GM19240 (cell line): ENCODE measurements at regions not wholly inside any gene's neighbourhood (a gene's known extent, or its start where the extent isn't known, plus 50 kb on each side); places are given as distances from the start of the nearest gene placed in this dataset.

Experiments
- DNase-seq: peaks from one replicate; pipeline ENCODE4 v3.0.0; 2011; ENCODE audit warnings: low spot score; ENCODE audit not compliant: insufficient read length

DNA sequence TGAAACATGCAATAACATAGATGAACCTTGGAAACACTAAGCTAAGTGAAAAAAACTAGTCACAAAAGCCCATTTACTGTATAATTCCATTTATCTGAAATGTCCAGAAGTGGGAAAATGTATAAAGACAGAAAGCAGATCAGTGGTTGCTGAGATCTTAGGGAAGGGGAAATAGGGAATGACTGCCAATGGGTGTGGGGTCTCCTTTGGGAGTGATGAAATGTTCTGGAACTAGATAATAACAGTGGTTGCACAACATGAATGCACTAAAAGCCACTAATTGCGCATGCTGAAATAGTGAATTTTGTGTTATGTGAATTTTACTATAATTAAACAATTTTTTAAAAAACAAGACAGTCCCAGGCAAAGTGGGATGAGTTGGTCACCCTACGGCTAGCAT, 472.8 kb downstream of the CCDC171 start:
- no peak for DNase-seq

DNA sequence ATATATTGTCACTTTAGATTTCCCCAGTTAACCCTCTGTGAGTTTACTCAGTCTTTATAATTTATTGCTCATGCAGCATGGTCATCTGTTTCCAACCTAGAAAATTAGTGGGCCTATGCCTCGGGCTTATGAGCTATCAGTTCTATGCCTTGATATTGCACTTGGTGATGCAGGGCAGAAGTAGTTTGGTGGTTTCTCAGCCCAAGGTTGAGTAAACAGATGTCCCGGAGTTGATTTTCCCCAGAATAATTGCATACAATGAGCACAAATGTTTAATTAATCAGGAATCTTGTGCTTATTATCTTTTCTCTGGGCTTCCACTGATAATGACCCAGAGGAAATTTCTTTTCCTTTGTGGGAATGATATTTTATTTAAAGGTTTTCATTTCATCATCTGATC, 474.0 kb downstream of the CCDC171 start:
- no peak for DNase-seq

DNA sequence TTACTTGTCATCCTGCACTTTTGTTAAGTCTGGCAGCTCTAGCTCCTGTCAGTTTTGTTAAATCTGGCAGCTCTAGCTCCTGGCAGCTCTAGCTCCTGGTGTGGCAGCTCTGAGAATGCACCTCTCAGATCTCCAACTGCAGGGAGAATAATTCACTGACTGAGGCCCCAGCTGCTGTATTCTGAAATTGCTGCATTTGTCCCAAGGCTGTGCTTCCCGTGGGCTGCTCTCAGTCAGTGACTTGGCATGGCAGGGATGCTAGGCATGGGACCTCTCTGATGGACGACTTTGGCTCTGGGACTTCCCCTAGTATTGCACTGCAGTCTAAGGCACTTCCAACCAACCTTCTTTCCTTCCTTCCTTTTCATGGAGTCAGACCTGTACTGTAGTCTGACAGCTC, 475.7 kb downstream of the CCDC171 start:
- no peak for DNase-seq

- no peak for DNase-seq
Measured at GRCh38 chr9:16029046-16029615, 476.3 kb downstream of the CCDC171 start.

DNA sequence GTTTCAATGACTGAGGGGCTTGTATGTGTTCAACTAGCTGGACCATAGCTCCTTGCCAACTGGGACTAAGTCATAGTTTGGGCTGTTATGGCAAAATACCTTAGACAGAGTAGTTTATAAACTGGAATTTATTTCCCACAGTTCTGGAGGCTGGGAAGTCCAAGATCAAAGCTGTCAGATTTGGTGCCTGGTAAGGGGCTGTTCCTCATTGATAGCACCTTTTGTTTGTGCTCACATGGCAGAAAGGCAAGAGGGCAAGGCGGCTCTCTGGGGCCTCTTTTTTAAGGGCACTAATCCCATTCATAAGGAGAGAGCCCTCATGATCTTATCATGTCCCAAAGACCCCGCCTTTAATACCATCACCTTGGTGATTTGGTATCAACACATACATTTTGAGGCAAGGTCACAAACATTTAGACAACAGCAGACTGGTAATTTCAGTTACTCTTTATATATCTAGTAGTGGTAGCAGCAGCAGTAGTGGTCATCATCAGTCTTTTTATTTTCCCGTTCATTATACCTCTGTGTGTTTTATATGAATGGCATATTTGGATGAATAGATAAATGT, 477.0 kb downstream of the CCDC171 start:
- no peak for DNase-seq

DNA sequence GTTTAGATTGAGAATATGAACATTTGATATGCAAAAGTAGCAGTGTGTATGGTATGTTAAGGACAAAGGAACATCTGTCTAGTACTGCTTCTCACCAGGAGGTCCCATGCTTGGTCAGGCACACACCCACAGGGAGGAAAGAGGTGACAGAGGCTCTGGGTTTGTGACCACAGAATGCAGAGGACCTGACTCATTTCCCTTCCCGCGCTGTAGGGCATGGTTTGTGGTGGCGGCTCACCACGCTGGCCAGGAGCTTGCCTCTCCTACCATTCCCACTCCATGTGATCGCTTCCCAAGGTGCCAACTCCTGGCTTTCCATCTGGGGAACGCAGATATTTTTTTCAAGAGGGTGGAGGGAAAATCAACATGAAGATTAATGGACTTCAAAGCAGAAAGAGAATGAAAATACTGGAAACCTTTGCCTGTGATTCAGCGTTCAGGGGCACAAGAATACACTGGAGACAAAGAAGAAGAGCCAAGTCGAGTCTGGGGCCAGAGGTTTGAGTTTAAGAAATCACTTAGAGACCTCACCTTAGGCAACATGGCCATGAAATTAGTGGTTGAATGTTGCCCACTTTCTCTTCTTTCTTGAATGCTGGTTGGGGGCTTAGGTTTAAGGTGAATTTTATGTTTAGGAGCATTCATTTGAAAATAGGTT, 477.8 kb downstream of the CCDC171 start:
- DNase-seq, result peak; percentile 14

- DNase-seq, result no peak
Measured at GRCh38 chr9:16031486-16031885, 478.6 kb downstream of the CCDC171 start.

- DNase-seq, result no peak
Measured at GRCh38 chr9:16031971-16032370, 479.1 kb downstream of the CCDC171 start.

DNA sequence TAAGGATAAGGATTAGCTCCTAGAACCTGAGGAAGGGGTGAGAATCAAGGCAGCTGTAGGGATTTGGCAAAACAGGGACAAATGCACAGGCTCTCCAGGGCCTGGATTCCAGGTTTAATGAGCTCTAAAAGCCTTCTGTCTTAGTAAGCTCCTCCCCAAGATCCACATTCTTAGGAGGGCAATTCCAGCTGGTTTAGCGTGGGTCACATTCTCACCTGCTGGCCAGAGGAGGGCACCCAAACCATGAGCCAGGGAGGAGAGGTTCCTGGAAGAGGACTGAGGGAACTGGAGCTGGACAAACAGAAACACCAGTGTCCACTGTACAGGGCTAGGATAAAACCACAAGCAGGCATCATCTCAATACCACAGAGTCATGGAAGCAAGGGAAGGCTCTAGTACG, 480.0 kb downstream of the CCDC171 start:
- DNase-seq, result no peak

- no peak for DNase-seq
Measured at GRCh38 chr9:16033253-16033652, 480.4 kb downstream of the CCDC171 start.

- DNase-seq, result no peak
Measured at GRCh38 chr9:16033921-16034691, 481.3 kb downstream of the CCDC171 start.

DNA sequence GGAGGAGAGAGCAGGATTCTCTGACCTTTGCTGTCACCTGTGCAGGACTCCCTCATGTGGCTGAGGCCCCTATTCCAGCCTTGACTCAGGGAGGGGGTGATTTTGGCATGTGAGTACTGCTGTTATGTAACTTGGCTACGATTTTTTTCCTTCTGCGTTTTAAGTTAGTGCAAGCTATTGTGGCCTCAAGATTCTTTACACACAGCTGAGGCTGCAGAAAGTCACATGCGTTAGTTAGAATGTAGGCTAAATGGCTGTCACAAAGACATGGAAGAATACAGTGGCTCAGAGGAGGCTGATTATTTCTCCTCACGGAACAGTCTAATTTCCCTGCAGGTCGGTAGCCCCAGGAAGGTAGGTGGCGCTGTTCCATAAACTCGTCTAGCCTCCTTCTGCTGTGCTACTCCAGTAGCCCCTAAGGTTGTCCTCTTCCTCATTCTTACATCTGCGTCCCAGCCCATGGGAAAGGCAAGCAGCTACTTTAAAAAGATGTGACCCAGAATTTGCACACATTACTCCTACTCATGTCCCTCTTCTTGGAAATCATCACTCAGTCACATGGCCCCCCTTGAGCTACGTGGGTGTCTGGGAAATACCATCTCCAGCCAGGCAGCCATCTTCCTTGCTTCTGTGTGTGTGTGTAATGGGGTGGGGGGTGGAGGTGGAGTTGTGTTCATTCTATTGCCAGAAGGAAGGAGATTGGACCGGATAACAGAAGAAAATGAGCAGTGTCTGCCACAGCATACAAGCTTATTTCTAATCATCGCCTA, 486.6 kb downstream of the CCDC171 start:
- no peak for DNase-seq

- DNase-seq, result no peak
Measured at GRCh38 chr9:16039988-16040761, 487.3 kb downstream of the CCDC171 start.

DNA sequence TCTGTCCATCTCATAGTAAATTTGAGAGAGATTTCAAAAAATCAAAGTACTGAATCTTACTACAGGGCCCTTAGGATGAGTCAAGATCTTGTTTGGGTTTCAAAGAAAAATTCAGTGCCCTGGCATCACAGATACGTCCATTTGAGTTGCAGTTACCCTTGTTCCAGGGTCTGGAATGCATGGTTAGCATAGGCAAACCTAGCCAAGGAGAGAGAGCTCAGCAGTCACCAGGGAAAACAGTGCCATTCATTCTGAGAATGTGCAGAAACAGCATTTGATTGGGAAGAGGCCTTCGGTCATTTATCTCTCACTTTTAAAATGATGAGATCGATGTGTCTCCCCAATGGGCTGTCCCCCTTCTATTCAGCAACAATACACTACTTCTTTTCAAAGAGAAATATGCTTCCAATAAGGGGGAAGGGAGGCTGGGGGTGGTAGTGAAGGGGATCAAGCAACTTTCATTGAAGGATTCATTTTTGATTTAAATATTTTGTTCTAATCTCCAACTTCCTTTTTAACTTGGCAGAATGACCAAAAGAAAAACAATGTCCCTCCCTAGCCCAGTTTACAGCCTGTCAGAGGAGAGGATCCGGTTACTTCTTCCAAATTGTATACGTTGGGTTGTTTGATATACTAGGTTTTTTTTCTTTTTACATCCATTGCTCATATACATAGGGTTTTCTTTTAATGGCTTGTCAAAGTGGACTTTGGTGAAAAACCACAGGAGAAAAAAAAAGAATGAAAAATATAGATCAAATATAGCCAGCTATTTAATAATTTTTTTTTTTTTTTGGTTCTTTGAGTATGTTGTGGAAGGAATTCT, 491.1 kb downstream of the CCDC171 start:
- DNase-seq, result no peak

DNA sequence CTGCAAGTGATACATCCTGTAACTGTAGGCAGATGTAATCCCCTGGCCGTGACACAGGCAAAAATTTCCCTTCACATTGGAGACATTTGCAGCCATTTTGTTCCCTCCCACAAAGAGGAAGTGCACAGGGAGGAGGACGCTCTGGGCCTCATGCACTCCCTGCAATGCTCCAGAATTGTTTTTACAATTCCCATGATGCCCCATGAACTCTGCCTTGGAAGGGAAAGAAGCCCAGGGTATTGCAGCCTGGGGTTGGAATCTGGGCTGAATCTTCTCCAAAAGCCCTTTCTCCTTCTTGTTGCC, 491.7 kb downstream of the CCDC171 start:
- no peak for DNase-seq

- no peak for DNase-seq
Measured at GRCh38 chr9:16045651-16046280, 492.9 kb downstream of the CCDC171 start.

DNA sequence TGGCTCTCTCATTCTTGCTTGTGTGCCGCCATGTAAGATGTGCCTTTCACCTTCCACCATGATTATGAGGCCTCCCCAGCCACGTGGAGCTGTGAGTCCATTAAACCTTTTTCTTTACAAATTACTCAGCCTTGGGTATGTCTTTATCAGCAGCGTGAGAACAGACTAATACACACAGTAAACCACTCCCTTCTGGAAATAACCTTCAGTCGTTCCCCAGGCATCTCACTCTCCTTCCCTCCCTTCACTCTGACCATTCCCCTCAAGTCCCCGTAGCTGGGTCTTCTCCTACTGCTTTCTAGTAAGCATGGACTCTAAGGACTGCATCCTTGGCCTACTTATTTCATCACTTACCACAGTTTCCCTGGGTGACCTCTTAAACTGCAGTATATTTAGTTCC, 493.9 kb downstream of the CCDC171 start:
- no peak for DNase-seq

DNA sequence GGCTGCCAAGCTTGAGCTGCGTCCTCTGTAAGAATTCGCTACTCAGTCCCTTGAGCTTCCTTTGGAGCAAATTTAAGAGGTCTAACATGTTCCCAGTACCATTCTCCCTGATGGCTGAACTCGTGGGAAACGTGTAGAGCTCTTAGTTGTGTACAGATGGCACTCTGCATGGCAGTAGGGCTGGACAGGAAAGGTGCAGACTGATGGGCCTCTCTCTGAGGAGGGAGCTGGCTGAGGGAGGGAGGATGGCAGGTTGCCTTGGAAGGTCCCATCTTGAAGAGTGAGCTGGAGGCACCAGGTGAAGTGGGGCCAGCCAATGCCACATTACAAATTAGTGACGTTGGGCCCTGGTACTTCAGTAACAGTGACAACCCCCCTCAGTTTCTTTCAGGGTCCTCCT, 495.3 kb downstream of the CCDC171 start:
- DNase-seq, result no peak

DNA sequence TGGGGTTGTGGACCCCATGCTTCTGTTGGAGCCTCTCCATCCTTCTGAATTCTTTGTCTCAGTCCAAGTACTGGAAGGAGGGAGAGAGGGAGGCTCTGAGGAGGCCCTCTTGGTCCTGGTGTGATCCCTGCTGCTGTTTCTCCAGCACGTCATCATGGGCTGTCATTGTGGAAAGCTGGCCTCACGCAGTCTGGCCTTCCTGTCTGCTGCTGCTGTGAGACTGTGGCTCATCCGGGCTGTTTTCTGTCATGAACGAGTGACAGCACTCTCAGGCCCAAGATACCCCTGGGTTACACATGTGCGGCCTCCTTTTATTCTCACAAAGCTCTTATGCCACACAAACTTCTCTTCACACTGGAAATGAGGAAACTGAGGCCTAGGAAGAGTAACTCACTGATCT, 499.3 kb downstream of the CCDC171 start:
- no peak for DNase-seq
